ENCODE measurements at regions not wholly inside any gene's neighbourhood (a gene's known extent, or its start where the extent isn't known, plus 50 kb on each side); places are given as distances from the start of the nearest gene placed in this dataset.

DNA sequence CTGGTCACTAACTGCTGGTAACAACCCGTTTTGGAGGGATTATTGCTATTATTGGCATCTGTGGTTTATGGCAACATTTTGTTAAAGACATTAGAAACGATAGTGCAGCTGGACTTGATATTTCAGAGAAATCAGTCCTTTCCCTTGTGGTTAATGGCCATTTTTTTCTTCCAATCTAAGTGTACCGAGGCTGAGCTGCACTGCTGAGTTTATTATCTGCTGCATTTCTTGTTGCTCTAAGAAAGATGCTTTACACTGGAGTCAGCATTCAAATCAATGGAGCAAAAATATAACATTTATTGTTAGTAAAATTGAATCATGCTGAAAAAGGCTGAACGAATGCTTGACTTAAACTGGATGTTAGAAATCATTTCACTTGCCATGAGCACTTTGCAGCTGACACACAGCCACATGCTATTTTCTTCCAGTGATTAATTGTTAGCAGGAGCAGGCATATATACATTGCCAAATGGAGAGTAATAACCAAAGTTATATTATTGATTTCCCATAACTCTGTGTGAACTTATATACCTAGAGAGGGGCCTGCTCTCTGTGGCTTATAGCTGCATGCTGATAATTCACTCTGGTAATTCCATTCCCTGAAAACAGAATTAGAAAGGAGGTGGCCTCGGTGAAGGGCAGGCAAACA is 66.5 kb upstream of the TTC29 start:
- TF ChIP-seq POLR2A (IDR thresholded peaks at IDR 0.05) = no peak
- no peak for TF ChIP-seq CTCF (IDR thresholded peaks at IDR 0.05)
- Histone ChIP-seq H3K4me1 (no peaks in the 10 kb centered on the region), H3K27ac (no peak overlapping the region), H3K4me3 (no peak overlapping the region), H3K9me3 (no peaks in the 10 kb centered on the region), H3K27me3 (no peaks in the 10 kb centered on the region), H3K36me3 (replicated peaks in 1 of 2; ENCODE audit: insufficient read depth in 1 of 2, low read depth in 2 of 2) (no peaks in the 10 kb centered on the region)
- intact Hi-C loops (cut with DNase I) = no loop called here
- WGBS, 2 donors = 45 to 46% methylated on average over 5 of the region's 5 CpGs
- DNase-seq = no peak
- no peak for ATAC-seq

DNA sequence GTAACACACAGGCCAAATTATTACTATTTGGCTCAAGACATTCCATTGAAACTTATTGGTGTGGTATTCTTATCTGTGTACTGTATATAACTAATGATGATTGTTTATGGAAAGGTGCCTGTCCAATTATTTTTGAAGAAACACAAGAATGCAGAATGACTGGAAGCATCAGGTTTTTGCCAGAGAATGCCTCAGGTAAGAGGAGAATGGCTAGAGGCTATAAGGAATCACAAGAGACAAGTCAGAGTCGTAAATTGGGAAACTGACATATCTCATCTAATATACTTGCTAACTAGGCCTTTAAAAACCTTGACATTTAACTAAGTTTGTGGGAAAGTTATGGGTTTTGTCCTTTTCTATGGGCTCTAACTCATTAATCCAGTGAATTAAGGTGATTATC is 69.3 kb upstream of the TTC29 start:
- intact Hi-C loops (cut with DNase I) = no loop called here
- no peaks in the 10 kb centered on the region for H3K4me1 ChIP-seq
- no peak for TF ChIP-seq POLR2A (IDR thresholded peaks at IDR 0.05)
- no peak for TF ChIP-seq CTCF (IDR thresholded peaks at IDR 0.05)
- ATAC-seq (no peak), DNase-seq (no peak)
- no peaks in the 10 kb centered on the region for H3K9me3 ChIP-seq
- no peaks in the 10 kb centered on the region for H3K36me3 ChIP-seq (replicated peaks in 1 of 2; ENCODE audit: insufficient read depth in 1 of 2, low read depth in 2 of 2)
- no peaks in the 10 kb centered on the region for H3K27me3 ChIP-seq
- H3K27ac ChIP-seq = no peak overlapping the region
- no peak overlapping the region for H3K4me3 ChIP-seq
- WGBS, 2 donors = 54 to 67% methylated on average over 1 of the region's 1 CpG

DNA sequence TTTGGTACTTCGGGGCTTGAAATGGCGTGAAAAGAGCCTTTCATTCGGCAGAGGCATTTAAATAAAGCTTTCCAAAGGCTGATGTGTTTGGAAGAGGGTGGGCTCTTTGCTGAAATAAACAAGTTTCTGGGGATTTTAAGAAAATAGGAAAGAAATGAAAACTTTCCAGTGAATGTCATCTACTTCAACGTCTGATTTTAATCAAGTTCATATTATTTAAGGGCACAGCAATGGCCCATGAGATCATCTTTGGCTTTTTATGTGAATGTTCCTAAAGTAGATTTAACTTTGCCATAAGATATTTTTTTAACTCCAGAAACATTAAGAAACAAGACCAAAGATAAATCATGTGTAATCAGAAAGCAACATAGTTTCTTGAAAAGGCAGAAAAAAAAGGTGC is 69.8 kb upstream of the TTC29 start:
- 20 to 22% methylated on average over 4 of the region's 4 CpGs for WGBS, 2 donors
- H3K9me3 ChIP-seq = no peaks in the 10 kb centered on the region
- no peak for TF ChIP-seq POLR2A (IDR thresholded peaks at IDR 0.05)
- no peak for TF ChIP-seq CTCF (IDR thresholded peaks at IDR 0.05)
- intact Hi-C loops (cut with DNase I) = no loop called here
- H3K4me3 ChIP-seq = no peak overlapping the region
- no peaks in the 10 kb centered on the region for H3K27me3 ChIP-seq
- H3K4me1 ChIP-seq = no peaks in the 10 kb centered on the region
- ATAC-seq (no peak), DNase-seq (no peak)
- H3K27ac ChIP-seq = no peak overlapping the region
- H3K36me3 ChIP-seq (replicated peaks in 1 of 2; ENCODE audit: insufficient read depth in 1 of 2, low read depth in 2 of 2) = no peaks in the 10 kb centered on the region

- 68 to 70% methylated on average over 5 of the region's 5 CpGs for WGBS, 2 donors
- TF ChIP-seq POLR2A (IDR thresholded peaks at IDR 0.05) (no peak), CTCF (IDR thresholded peaks at IDR 0.05) (no peak)
- intact Hi-C loops (cut with DNase I) = no loop called here
Observed at GRCh38 chr4:147017081-147017480, 71.4 kb upstream of the TTC29 start.

GRCh38 chr4:147019091-147019490 is 73.4 kb upstream of the TTC29 start:
- Histone ChIP-seq H3K4me1 (no peaks in the 10 kb centered on the region), H3K9me3 (no peaks in the 10 kb centered on the region), H3K27ac (no peak overlapping the region), H3K36me3 (replicated peaks in 1 of 2; ENCODE audit: insufficient read depth in 1 of 2, low read depth in 2 of 2) (no peaks in the 10 kb centered on the region), H3K27me3 (no peaks in the 10 kb centered on the region), H3K4me3 (no peak overlapping the region)
- WGBS, 2 donors = 31 to 36% methylated on average over 2 of the region's 2 CpGs
- ATAC-seq (peak; percentile 45), DNase-seq (peak; percentile 30 to 65 (median 46))
- TF ChIP-seq CTCF (IDR thresholded peaks at IDR 0.05) = peak in 6 of 7 experiments; percentile 11 to 53 (median 38)
- TF ChIP-seq POLR2A (IDR thresholded peaks at IDR 0.05) = no peak
- intact Hi-C loops (cut with DNase I) = no loop called here

More at GRCh38 chr4:147017081-147017480, 71.4 kb upstream of the TTC29 start:
- Histone ChIP-seq H3K27me3 (no peaks in the 10 kb centered on the region), H3K4me1 (no peaks in the 10 kb centered on the region), H3K36me3 (replicated peaks in 1 of 2; ENCODE audit: insufficient read depth in 1 of 2, low read depth in 2 of 2) (no peaks in the 10 kb centered on the region), H3K4me3 (no peak overlapping the region), H3K27ac (no peak overlapping the region), H3K9me3 (no peaks in the 10 kb centered on the region)
- DNase-seq = no peak
- no peak for ATAC-seq
